ENCODE measurements at regions not wholly inside any gene's neighbourhood (a gene's known extent, or its start where the extent isn't known, plus 50 kb on each side); places are given as distances from the start of the nearest gene placed in this dataset.
"Not testable (repeated sequence)": the region's sequence is repeated elsewhere in the genome, so short reads cannot be mapped to it uniquely, and the experiment has no call there.

DNA sequence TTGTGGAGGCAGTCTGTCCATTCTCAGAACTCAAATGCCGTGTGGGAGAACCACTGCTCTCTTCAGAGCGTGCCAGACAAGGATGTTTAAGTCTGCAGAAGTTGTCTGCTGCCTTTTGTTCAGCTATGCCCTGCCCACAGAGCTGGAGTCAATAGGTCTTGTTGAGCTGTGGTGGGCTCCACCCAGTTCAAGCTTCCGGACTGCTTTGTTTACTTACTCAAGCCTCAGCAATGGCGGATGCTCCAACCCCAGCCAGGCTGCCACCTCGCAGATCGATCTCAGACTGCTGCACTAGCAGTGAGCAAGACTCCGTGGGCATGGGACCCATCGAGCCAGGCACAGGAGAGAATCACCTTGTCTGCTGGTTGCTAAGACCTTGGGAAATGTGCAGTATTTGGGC, 68.5 kb upstream of the UBQLN2 start:
- TF ChIP-seq, protein P1, sequence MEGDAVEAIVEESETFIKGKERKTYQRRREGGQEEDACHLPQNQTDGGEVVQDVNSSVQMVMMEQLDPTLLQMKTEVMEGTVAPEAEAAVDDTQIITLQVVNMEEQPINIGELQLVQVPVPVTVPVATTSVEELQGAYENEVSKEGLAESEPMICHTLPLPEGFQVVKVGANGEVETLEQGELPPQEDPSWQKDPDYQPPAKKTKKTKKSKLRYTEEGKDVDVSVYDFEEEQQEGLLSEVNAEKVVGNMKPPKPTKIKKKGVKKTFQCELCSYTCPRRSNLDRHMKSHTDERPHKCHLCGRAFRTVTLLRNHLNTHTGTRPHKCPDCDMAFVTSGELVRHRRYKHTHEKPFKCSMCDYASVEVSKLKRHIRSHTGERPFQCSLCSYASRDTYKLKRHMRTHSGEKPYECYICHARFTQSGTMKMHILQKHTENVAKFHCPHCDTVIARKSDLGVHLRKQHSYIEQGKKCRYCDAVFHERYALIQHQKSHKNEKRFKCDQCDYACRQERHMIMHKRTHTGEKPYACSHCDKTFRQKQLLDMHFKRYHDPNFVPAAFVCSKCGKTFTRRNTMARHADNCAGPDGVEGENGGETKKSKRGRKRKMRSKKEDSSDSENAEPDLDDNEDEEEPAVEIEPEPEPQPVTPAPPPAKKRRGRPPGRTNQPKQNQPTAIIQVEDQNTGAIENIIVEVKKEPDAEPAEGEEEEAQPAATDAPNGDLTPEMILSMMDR (IDR thresholded peaks at IDR 0.05; ENCODE audit: insufficient read depth, low read depth, low read length) = not testable (repeated sequence)
- TF ChIP-seq EZH2 (IDR thresholded peaks at IDR 0.05; ENCODE audit: insufficient read depth, low read length) = not testable (repeated sequence)

All from astrocyte (in vitro differentiated cells and primary cell).